Stimulated activated naive CD4-positive, alpha-beta T cell treated with Interleukin-2 at 50 U/mL for 16 hours (primary cell): ENCODE measurements at regions not wholly inside any gene's neighbourhood (a gene's known extent, or its start where the extent isn't known, plus 50 kb on each side); places are given as distances from the start of the nearest gene placed in this dataset.
"Not testable (repeated sequence)": the region's sequence is repeated elsewhere in the genome, so short reads cannot be mapped to it uniquely, and the experiment has no call there.

Experiments used
- DNase-seq: peaks from one replicate; lab custom pipeline; 2025; lab: John Stamatoyannopoulos, UW

- DNase-seq = no peak
Observed at GRCh38 chrX:122913134-122913533, 270.9 kb upstream of the GRIA3 start.

GRCh38 chrX:122913764-122914163 lies 270.3 kb upstream of the GRIA3 start:
- no peak for DNase-seq

- no peak for DNase-seq
Observed at GRCh38 chrX:122914256-122914655, 269.8 kb upstream of the GRIA3 start.

GRCh38 chrX:122934131-122934530 lies 249.9 kb upstream of the GRIA3 start:
- DNase-seq = no peak

- DNase-seq = no peak
Observed at GRCh38 chrX:122940199-122940598, 243.9 kb upstream of the GRIA3 start.

GRCh38 chrX:122941806-122942205 lies 242.3 kb upstream of the GRIA3 start:
- no peak for DNase-seq

- DNase-seq = no peak
Observed at GRCh38 chrX:122943918-122944317, 240.2 kb upstream of the GRIA3 start.

GRCh38 chrX:122945328-122945727 lies 238.8 kb upstream of the GRIA3 start:
- DNase-seq = no peak

GRCh38 chrX:122972604-122973003 lies 211.5 kb upstream of the GRIA3 start:
- no peak for DNase-seq

- DNase-seq = no peak
Observed at GRCh38 chrX:122982521-122982920, 201.6 kb upstream of the GRIA3 start.

GRCh38 chrX:123002844-123003243 lies 181.2 kb upstream of the GRIA3 start:
- DNase-seq = not testable (repeated sequence)

- DNase-seq = no peak
Observed at GRCh38 chrX:123013141-123013540, 170.9 kb upstream of the GRIA3 start.

GRCh38 chrX:123036401-123036800 lies 147.7 kb upstream of the GRIA3 start:
- DNase-seq = no peak

GRCh38 chrX:123049071-123049625 lies 134.9 kb upstream of the GRIA3 start:
- DNase-seq = no peak

- DNase-seq = no peak
Observed at GRCh38 chrX:123060986-123061385, 123.1 kb upstream of the GRIA3 start.

GRCh38 chrX:123064053-123064452 lies 120.0 kb upstream of the GRIA3 start:
- DNase-seq = no peak

GRCh38 chrX:123072686-123073385 lies 111.2 kb upstream of the GRIA3 start:
- DNase-seq = no peak

- no peak for DNase-seq
Observed at GRCh38 chrX:123075947-123076561, 108.0 kb upstream of the GRIA3 start.

- no peak for DNase-seq
Observed at GRCh38 chrX:123077631-123078030, 106.4 kb upstream of the GRIA3 start.

GRCh38 chrX:123080065-123080464 lies 104.0 kb upstream of the GRIA3 start:
- no peak for DNase-seq

- DNase-seq = no peak
Observed at GRCh38 chrX:123081776-123082175, 102.3 kb upstream of the GRIA3 start.

- DNase-seq = no peak
Observed at GRCh38 chrX:123083924-123084323, 100.2 kb upstream of the GRIA3 start.

GRCh38 chrX:123084797-123085196 lies 99.3 kb upstream of the GRIA3 start:
- DNase-seq = no peak
